Head of caudate nucleus (tissue), 42 donors: ENCODE measurements at regions not wholly inside any gene's neighbourhood (a gene's known extent, or its start where the extent isn't known, plus 50 kb on each side); places are given as distances from the start of the nearest gene placed in this dataset.
"Not testable (repeated sequence)": the region's sequence is repeated elsewhere in the genome, so short reads cannot be mapped to it uniquely, and the experiment has no call there.

Experiments
- DNase-seq, 42 donors: peaks; one replicate each; pipeline versions ENCODE4 v3.0.0 to v3.0.0-alpha.2; 2020 to 2021; ENCODE audit warnings: mixed read lengths in 7 of 42
- intact Hi-C: fragments of 100-400 bp; cut with DNase I; formaldehyde crosslinking; loops from one replicate; pipeline ENCODE4 v1.15.0; 2022

- DNase-seq = no peak
- intact Hi-C loops = no loop called here
Measured at GRCh38 chr3:110457508-110457907, 614.1 kb upstream of the NECTIN3 start.

- intact Hi-C loops = no loop called here
- DNase-seq = no peak
Measured at GRCh38 chr3:110459021-110459420, 612.6 kb upstream of the NECTIN3 start.

- intact Hi-C loops = no loop called here
- no peak for DNase-seq
Measured at GRCh38 chr3:110470310-110470709, 601.3 kb upstream of the NECTIN3 start.

- intact Hi-C loops = no loop called here
- no peak for DNase-seq
Measured at GRCh38 chr3:110473405-110473804, 598.2 kb upstream of the NECTIN3 start.

- intact Hi-C loops = no loop called here
- peak in 1 of 42 donors; percentile 10 for DNase-seq
Measured at GRCh38 chr3:110474397-110474796, 597.2 kb upstream of the NECTIN3 start.

- no peak for DNase-seq
- intact Hi-C loops = no loop called here
Measured at GRCh38 chr3:110478377-110479054, 593.1 kb upstream of the NECTIN3 start.

GRCh38 chr3:110479731-110480130, 591.9 kb upstream of the NECTIN3 start:
- DNase-seq = no peak
- intact Hi-C loops = no loop called here

GRCh38 chr3:110485389-110485788, 586.2 kb upstream of the NECTIN3 start:
- intact Hi-C loops = no loop called here
- DNase-seq = no peak

GRCh38 chr3:110487840-110488239, 583.8 kb upstream of the NECTIN3 start:
- intact Hi-C loops = no loop called here
- no peak for DNase-seq

- intact Hi-C loops = no loop called here
- DNase-seq = no peak
Measured at GRCh38 chr3:110491413-110491812, 580.2 kb upstream of the NECTIN3 start.

- intact Hi-C loops = no loop called here
- DNase-seq = no peak
Measured at GRCh38 chr3:110492876-110493275, 578.7 kb upstream of the NECTIN3 start.

GRCh38 chr3:110493438-110494092, 578.1 kb upstream of the NECTIN3 start:
- intact Hi-C loops = no loop called here
- no peak for DNase-seq

GRCh38 chr3:110494093-110494490, 577.5 kb upstream of the NECTIN3 start:
- no peak for DNase-seq
- intact Hi-C loops = no loop called here

GRCh38 chr3:110494728-110495127, 576.9 kb upstream of the NECTIN3 start:
- intact Hi-C loops = no loop called here
- no peak for DNase-seq

- no peak for DNase-seq
Measured at GRCh38 chr3:110495201-110495927, 576.3 kb upstream of the NECTIN3 start.

GRCh38 chr3:110504401-110504800, 567.2 kb upstream of the NECTIN3 start:
- intact Hi-C loops = no loop called here
- no peak for DNase-seq

More at GRCh38 chr3:110495201-110495927, 576.3 kb upstream of the NECTIN3 start:
- intact Hi-C loops = no loop called here

- no peak for DNase-seq
- intact Hi-C loops = no loop called here
Measured at GRCh38 chr3:110504901-110505300, 566.7 kb upstream of the NECTIN3 start.

- DNase-seq = no peak
- intact Hi-C loops = no loop called here
Measured at GRCh38 chr3:110506890-110507289, 564.7 kb upstream of the NECTIN3 start.

GRCh38 chr3:110507570-110507969, 564.0 kb upstream of the NECTIN3 start:
- DNase-seq, intact Hi-C loops: not testable (repeated sequence)

GRCh38 chr3:110512961-110513360, 558.7 kb upstream of the NECTIN3 start:
- intact Hi-C loops = no loop called here
- DNase-seq = no peak
